ENCODE measurements at regions not wholly inside any gene's neighbourhood (a gene's known extent, or its start where the extent isn't known, plus 50 kb on each side); places are given as distances from the start of the nearest gene placed in this dataset.

GRCh38 chr12:115569345-115570068 lies 708.0 kb downstream of the MED13L start (continued):
- no peak for TF ChIP-seq MBD1 (CRISPR knock-in tag; IDR thresholded peaks at IDR 0.05)

- no peak overlapping the region for H3K4me3 ChIP-seq
- intact Hi-C loops (cut with micrococcal nuclease): no loop called here
- WGBS (ENCODE audit: insufficient coverage, low coverage, missing lambda C conversion rate): 0% methylated on average over 5 of the region's 5 CpGs
- POLR2A ChIA-PET: no interaction called here
- no peak for DNase-seq (ENCODE audit: extremely low read depth in 1 of 4, low spot score in 3 of 4)
- H3K9me1 ChIP-seq (ENCODE audit: control insufficient read depth, insufficient read depth, low read length): no peaks in the 10 kb centered on the region
- no peak for FAIRE-seq
- no peaks in the 10 kb centered on the region for H3K36me3 ChIP-seq (ENCODE audit: control insufficient read depth, insufficient read depth, low read length)
- H3K9me3 ChIP-seq (replicated peaks; ENCODE audit: control insufficient read depth, insufficient read depth, low read depth, low read length): no peaks in the 10 kb centered on the region
- no peak overlapping the region for H3K4me2 ChIP-seq (ENCODE audit: insufficient read depth, low read length)
- no TSS peak for BruUV-seq (replicated peaks)
- no peak overlapping the region for H2AFZ ChIP-seq (ENCODE audit: low read depth, low read length)
- no peaks in the 10 kb centered on the region for H4K20me1 ChIP-seq (replicated peaks; ENCODE audit: control insufficient read depth, insufficient read depth, low read length)
- H3K27ac ChIP-seq (ENCODE audit: extremely low read depth, low read depth, low read length): no peak overlapping the region
- no peaks in the 10 kb centered on the region for H3K79me2 ChIP-seq (ENCODE audit: control insufficient read depth, insufficient read depth, low read length)
- in situ Hi-C loops (cut with MboI): no loop called here
- H3K4me1 ChIP-seq (replicated peaks in 1 of 2; ENCODE audit: control insufficient read depth in 2 of 2, insufficient read depth in 2 of 2, low read length in 2 of 2): no peaks in the 10 kb centered on the region
- H3K9ac ChIP-seq (ENCODE audit: insufficient read depth in 1 of 2, low read depth in 2 of 2, low read length in 2 of 2): no peak overlapping the region
- CTCF ChIA-PET (ENCODE audit: low intra/inter-chr PET ratio): no interaction called here
- TF ChIP-seq ZNF785 (CRISPR knock-in tag; IDR thresholded peaks at IDR 0.05) (no peak), RBBP5 (IDR thresholded peaks at IDR 0.05; ENCODE audit: borderline replicate concordance, insufficient read depth, low read length, poor library complexity, severe bottlenecking) (no peak), FOS (IDR thresholded peaks at IDR 0.05; ENCODE audit: extremely low read depth, insufficient read length) (no peak), HDAC2 (IDR thresholded peaks at IDR 0.05) (no peak), ETV1 (tag; conservative IDR thresholded peaks at IDR 0.05; ENCODE audit: low read depth) (no peak), ZNF140 (CRISPR knock-in tag; IDR thresholded peaks at IDR 0.05) (no peak), ZSCAN32 (CRISPR knock-in tag; IDR thresholded peaks at IDR 0.05) (no peak), ZKSCAN3 (CRISPR knock-in tag; IDR thresholded peaks at IDR 0.05) (no peak), FOXK2 (conservative IDR thresholded peaks at IDR 0.05 in 1 of 2, IDR thresholded peaks at IDR 0.05 in 1 of 2; ENCODE audit: low read depth in 2 of 2) (no peak), GTF2E2 (tag; IDR thresholded peaks at IDR 0.05) (no peak)
- no peak for ATAC-seq
- H3K27me3 ChIP-seq (ENCODE audit: control insufficient read depth in 2 of 2, insufficient read depth in 2 of 2, low read length in 2 of 2): no peaks in the 10 kb centered on the region; a peak in 1 of 5 replicates
These were observed 719.2 kb downstream of the MED13L start for GRCh38 chr12:115558281-115558680.

All from K562 (cell line).